ENCODE measurements at regions not wholly inside any gene's neighbourhood (a gene's known extent, or its start where the extent isn't known, plus 50 kb on each side); places are given as distances from the start of the nearest gene placed in this dataset.

- no peak for DNase-seq
Observed at GRCh38 chr14:94953541-94954260, 183.8 kb upstream of the GSC start.

DNA sequence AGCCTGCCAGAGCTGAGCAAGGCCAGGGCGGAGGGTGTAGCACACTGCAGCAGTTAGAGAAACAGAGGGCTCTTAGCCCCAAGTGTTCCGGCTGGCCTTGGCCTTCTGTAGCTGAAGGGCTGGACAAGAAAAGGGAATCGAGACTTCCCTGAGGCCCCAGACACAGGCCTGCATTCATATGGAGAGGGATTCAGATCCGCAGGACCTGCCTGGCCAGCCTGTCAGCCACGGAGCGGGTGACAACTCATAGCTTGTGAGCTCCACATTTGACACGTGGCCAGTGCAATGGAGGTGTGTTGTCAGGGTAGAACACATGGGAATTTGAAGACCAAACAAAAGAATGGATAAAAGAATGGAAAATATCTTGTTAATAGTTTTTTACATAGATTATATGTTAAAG lies 182.2 kb upstream of the GSC start:
- no peak for DNase-seq

- no peak for DNase-seq
Observed at GRCh38 chr14:94946244-94946643, 176.3 kb upstream of the GSC start.

- DNase-seq = no peak
Observed at GRCh38 chr14:94945615-94946014, 175.7 kb upstream of the GSC start.

DNA sequence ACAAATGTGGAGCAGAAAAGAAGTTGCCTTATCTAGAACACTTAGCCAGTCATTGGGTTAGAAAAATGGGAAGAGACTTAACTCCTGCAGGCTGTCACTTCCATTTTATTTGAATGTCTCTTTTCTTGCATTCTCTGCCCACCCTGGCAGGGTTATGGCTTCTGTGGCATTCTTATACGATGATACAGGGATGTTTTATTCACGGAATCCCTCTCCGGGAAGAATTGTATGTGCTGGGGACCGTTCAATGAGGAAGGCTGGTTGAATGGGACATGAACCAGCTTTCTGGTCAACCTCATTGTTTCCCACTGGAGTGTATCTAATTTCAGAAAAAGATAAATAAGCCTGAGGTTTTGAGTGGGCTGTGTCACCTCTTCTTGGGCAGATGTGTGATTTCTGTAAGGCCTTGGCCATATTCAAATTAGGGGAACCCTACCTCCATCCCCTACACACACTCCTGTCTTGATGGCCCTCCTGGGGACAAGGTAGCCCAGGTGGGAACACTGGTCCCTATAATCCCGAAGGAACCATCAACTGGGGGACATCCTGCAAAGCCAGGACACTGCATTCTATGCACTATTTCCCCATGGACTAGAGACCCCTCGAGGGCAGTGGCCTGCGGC lies 174.8 kb upstream of the GSC start:
- DNase-seq = no peak

GRCh38 chr14:94942601-94943000 lies 172.7 kb upstream of the GSC start:
- no peak for DNase-seq

GRCh38 chr14:94941311-94941710 lies 171.4 kb upstream of the GSC start:
- DNase-seq = no peak

DNA sequence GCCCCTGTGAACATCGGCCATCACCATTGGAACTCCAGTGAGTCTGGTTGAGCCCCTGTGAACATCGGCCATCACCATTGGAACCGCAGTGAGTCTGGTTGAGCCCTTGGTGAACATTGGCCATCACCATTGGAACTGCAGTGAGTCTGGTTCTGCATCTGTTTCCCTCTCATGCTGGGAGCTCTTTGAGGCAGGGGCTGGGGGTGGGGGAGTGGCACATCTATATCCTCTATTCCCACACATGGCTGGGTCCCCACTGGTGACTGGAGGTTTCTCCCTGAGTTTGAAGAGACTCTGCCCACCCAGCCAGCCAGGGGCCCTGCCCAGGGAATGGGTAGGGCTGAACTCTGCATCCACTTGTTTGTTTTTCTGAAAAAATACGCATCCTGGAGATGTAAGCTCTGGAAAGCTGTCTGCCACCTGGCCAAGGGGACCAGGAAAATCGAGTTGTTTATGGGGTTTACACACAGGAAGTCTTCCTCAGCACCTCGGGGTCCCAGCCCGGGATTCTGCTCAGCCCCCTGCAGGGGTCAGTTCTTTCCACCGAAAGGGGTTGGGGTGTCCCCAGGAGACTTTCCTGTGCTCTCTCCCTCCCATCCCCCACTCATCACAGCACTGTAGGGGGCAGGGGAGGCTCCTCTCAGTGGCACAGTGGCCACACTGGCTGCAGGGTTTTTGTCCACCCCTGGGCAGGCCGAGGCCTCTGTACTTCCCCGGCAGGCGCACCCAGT lies 170.5 kb upstream of the GSC start:
- no peak for DNase-seq

GRCh38 chr14:94938016-94938415 lies 168.1 kb upstream of the GSC start:
- DNase-seq = no peak

DNA sequence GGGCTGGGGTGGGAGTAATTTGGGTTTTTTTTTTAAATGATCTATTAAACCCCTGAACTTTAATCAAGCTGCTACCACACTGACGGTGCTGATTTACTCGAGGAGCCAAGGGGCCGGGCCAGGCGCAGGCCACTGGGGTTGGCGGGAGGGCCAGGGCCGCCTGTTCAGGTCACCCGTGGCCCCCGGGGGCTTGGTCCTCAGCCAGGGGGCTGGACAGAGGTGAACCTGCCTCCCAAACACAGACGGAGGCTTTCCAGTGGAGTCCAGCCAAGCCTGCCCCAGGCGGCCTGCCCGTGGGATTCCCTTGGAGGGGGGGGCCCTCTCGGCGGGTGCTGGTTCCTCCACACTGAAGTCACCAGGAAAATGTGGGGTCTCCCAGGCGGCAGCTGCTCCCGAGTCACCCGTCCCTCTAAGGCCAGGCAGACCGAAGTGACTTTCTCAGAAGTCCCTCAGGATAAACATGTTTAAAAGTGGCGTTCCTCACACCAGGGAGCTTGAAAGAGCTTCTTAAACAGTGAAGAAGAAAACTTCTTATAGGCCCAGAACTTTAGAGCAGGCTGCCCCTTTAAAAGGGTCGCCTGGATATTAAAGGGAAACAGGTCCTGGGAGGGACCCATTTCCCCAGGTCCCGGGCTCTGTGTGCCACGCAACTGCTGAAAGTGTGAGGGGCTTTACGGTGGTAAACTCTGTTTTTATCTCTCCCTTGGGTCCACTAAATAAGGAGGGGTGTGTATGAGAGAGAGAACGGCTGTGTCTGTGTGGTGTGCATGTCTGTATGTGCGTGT lies 167.2 kb upstream of the GSC start:
- DNase-seq = no peak

DNA sequence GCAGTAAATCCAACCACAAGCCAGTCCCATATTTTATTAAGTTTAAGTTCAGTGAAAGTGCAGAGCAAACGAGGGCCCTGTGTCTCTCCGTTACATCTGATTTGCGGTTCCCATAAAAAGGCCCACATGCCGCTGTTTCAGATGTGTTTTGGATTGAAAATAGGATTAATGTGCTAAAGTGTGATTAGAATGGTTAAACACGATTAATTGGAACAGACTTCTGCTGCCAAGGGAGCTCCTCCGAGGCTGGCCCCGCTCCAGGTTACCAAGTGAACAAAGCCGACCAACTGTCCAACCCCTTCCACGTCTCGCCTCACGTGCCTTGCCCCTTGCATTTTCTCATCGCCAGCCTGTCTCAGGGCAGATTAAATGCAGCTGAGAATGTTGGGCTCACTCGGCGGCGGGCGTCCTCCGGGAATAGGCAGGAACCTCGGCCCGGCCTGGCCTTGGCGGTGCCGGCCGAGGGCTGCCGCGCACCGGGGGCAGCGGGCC lies 166.5 kb upstream of the GSC start:
- DNase-seq = peak; percentile 41

DNA sequence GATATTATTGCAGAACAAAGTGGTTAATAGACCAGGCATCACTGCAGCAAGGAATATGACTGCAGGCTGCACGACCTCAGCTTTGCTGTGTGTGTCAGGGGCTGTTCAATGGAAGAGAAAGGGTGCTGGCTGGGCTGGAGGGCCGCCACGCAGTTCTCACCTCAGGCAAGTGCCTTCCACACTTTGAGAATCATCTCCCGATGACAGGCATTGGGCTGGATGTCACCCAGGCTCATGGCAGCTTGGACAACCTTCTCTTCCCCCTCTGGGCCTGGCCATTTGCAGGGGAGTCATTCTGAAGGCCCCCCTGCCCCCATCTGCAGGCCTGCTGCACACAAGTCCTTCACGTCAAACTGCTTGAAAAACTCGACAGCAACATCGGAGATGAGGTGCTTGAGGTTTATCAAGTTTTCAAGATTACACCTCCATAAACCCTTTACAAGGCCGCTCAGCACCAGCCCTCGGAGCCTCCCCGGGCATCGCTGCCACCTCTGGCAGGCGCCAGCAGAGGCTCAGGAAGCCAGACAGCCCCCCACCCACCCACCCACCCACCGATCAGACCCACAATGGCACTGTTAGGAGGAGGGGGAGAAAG lies 165.9 kb upstream of the GSC start:
- DNase-seq = no peak

DNA sequence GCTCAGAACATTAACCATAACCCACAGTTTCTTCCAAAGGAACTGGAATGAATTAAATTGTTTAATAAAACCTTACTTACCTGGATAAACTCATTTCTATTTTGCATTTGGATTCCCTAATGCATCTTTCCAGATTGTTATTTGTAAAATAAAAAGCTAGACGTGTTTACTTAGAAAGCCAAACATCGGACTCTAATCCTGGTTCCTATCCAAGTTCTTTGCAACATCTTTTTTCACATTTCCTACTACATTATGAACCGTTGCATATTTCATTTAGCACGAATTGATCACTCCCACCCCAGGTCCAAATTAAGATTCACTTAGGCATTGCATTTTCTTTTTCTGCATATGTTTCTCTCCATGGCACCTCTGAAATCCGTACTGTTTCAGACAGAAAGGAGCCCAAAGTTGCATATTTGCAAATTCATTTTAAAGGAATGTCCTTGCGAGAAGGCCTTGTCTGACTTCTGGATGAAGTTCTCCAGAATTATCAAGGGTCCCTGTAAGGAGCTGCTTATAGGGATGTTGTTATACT lies 164.4 kb upstream of the GSC start:
- no peak for DNase-seq

DNA sequence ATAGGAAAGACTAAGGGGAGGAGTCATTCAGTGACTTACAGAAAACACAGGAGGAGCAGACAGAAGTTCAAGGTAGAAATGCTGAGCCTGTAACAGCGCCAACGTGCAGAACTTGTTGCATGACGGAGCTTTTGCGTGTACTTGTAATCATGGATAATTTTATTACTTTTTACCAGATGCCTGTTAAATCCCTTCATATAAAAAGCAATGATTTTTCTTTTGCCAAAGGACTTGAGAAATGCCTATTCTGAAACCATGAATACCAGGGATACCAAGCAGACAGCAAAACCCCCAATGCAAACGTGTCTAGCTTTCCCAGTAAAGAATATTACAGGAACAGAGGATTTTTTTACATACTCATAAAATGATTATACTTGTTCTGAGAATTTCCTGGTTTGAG lies 163.6 kb upstream of the GSC start:
- no peak for DNase-seq

GRCh38 chr14:94932589-94932988 lies 162.7 kb upstream of the GSC start:
- DNase-seq = no peak

GRCh38 chr14:94930690-94931089 lies 160.8 kb upstream of the GSC start:
- DNase-seq = no peak

DNA sequence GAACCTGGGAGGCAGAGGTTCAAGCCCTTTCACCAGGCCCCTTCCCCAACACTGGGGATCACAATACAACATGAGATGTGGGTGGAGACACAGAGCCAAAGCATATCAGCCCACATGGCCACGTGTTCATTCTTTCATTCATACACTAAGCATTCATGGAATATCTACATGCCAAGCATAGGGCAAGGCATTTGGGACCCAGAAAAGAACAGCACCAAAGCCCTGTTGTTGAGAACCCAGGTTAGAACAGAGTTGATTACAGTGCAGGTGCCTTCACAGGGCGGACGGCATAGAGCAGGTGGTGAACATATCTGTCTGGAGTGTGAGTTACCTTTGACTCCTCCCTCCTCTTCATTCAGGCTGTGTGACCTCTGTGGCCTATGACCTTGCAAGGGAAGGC lies 159.4 kb upstream of the GSC start:
- no peak for DNase-seq

GRCh38 chr14:94926176-94926575 lies 156.3 kb upstream of the GSC start:
- no peak for DNase-seq

GRCh38 chr14:94925416-94926173 lies 155.7 kb upstream of the GSC start:
- DNase-seq = no peak

DNA sequence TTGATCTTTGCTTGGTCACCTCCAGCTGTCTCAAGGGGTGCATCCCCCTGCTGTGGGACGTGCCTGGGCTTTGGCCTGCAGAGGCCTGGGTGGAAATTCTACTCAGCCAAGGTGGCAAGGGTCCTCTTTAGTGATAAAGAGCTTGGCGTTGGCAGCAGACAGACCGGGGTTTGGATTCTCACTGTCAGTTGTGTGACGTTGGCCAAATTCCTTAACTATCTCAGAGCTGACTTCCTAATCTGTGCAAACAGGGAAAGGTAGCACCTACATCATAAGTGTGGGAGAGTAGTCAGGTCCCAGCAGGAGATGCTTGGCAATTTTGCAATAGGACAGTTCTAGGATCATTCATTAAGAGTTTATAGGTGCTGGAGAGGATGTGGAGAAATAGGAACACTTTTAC lies 154.3 kb upstream of the GSC start:
- no peak for DNase-seq

- DNase-seq = no peak
Observed at GRCh38 chr14:94923786-94924185, 153.9 kb upstream of the GSC start.

Data from skin of body (tissue), 1 donor.